HG03354 (cell line): ENCODE measurements at regions not wholly inside any gene's neighbourhood (a gene's known extent, or its start where the extent isn't known, plus 50 kb on each side); places are given as distances from the start of the nearest gene placed in this dataset.

Experiments
- ATAC-seq: cut with Tn5 transposase; IDR thresholded peaks from one replicate; pipeline ENCODE4 v1.9.1; 2021; ENCODE audit warnings: mild to moderate bottlenecking; ENCODE audit not compliant: unreplicated experiment, poor library complexity, severe bottlenecking

DNA sequence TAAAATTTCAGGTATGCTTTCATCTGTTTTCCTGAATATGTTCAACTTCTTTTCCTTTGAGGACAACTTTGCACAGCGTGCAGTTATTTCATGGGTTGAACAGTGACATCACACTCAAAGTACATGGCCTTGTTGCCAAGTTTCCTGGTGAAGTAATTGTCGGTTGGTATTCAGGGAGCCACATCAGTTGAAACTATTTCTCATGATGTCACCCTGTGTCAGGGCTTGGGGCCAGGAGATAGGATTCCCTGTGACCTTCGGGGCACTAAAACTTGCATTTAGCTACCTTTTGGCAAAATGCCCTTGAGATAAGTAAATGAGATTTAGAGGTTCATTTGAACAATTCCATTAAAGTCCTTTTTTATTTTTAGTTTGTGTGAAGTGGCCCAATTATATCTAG lies 383.9 kb downstream of the SH3GL2 start:
- ATAC-seq, result no peak

DNA sequence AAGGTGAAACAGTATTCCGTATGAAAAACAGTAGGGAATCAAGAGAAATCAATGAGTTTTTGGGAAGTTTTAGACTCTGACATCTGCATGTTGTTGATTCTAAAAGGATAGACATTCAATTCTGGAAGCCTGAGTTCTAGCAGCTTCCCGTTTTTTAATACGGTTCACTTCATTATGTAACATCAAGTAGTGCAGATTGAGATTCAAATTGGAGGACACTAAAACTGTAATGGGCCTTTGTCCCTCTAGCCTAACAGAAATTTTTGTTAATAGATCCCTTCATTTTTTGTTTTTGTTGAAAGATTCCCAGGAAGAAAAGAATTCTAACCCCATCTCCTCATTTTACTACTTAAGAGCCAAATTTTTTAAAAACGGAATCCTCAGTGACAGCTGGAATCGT lies 384.6 kb downstream of the SH3GL2 start:
- ATAC-seq, result no peak

DNA sequence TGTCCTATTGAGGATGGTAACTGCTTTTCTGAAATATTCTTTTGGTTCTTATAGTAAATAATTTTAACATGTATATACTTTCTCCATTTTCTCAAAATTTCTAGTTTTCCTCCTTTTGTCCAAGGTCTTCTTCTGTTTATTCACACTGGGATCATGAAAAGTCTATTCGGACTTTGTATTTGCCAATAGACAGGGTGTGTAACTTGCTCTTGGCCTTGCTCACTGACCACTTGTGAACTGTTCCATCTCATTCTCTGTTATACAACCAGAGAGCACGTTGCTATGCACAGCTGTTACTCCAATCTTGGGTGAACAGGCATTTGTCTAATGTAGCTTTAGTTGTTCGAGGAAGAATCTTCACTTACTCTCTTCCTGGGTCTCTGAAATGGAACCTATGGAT lies 388.9 kb downstream of the SH3GL2 start:
- ATAC-seq, result no peak

DNA sequence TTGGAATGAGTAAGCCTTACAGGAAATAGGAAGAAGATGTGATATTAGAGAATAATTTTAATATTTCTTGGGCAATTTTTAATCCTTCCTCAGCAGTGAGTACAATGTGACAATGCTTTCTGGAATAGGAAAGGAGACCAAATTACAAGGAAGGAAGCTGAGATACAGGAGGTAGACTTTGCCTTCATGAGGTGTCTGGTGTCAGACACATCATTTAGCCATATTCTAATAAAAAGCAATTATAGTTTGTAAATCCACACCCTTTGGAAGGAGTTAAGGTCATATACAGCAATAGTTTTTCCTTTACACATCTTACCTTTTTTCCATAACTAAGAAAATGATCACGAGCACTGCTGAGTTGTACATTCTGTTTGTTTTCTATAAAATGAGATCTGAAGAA lies 390.4 kb downstream of the SH3GL2 start:
- ATAC-seq, result no peak

DNA sequence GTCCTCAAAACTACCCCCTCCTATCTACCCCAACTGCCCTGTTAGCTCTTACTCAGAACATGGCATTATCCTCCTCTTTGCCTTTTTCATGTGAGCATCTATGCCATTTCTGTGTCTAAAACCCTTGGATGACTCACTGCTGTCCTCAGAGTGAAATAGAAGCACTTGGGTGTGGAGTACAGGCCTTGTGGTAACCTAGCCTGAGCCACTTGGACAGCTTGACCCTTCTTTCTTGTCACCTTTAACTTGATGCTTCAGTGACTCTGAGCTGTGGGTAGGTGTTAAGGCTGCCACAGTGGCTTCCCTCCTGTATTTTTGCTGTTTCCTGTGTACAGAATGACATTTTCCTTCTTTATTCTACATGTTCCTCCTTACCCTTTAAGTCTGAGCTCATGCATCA lies 391.4 kb downstream of the SH3GL2 start:
- ATAC-seq, result no peak

DNA sequence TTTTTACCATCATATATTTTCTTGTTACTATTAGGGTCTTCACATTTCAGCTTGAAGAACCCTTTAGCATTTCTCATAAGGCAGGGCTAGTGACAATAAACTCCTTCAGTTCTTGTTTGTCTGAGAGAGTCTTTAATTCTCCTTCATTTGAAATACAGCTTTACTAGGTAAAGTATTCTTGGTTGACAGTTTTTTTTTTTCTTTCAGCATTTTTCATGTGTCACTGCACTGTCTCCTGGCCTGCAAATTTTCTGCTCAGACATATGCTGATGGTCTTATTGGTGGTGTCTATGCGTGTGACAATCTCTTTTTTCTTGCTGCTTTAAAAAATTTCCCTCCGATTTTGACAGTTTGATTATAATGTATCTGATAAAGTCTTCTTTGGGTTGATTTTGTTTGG lies 399.9 kb downstream of the SH3GL2 start:
- ATAC-seq, result no peak

DNA sequence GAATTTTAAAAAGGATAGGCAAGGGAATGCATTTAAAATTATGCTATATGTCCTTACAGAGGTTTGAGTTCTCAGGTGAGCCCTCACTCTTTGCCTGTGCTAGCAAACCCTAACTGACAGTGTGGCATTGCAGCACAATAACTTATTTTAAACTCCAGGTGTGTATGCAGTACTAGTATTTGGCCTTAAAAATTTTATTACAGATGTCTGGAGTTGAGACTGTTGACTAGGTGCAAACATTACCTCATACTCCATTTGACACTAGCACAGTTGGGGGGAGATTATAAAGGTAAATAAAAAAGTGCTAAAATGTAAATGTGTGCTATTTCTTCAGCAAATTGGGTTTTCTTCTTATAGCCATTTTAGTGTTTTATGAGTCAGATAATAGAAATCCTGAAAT lies 407.7 kb downstream of the SH3GL2 start:
- ATAC-seq, result no peak

DNA sequence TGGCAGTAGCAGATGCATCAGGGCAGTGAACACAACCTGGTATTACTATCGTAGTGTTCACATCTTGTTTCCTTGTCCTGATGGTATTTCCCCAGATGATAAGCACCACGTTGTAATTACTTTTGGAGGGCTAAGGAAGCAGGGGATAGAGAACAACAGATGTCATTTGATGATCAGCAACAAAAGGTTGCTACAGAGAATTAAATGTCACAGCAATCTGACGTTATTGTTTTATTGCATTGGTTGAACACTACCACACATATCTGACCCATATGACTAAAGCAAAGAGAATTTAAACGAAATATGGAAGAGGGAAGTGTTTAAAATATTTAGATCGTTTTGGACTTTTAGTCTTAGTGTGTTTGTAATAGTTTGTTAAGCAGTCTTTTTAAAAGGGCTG lies 408.3 kb downstream of the SH3GL2 start:
- ATAC-seq, result no peak

DNA sequence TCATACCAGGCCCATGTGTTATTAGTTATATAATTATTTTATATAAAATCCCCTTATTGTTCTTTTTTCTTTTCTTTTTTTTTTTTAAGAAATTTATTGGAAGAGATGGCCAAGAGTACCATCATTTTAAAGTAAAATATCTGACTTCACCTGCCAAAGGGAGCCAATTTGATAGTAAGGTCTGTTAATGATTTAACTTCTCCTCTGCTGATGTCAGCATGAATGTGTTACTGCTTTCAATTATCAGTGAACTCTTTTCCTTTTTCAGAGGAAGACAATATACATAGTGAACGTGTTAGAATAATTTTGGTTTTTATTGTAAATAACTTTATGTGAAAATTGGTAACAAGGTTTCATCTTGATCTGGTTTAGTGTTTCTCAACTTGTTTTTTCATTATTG lies 409.6 kb downstream of the SH3GL2 start:
- no peak for ATAC-seq

DNA sequence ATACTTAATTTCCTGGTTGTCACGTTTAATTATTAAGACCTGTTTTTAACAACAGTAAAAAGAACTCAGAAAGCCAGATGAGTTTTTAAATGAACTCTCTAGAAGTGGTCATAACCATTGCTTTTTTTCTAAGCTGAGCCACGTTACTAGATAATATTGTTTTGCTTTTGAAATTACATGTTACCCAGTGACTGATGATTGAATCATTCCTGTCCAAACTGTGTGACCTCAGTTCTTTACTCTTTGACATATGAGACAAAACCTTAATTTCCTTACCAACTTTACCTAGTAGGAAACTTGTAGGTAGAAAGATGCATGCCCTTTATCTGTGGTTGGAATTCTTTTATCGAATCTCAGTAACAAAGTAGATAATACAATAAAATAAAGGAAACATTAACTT lies 411.7 kb downstream of the SH3GL2 start:
- no peak for ATAC-seq

DNA sequence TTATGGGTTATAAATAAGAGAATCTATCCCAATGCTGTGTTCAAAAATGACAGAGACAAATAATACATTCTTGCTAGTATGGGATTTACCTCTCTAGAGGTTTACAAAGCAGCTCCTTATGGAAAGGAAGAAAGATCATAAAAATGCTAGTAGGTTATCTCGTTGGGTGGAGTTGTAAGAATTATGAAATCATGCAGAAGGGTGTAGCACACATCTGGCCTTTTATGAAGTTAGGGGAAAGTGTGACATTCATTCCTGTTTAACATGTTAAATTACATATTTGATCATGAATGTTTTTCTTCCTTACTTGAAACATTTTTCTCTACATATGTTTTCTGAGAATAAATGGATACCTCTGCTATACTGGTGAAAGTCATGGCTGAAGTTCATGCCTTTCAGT lies 414.2 kb downstream of the SH3GL2 start:
- ATAC-seq, result no peak

DNA sequence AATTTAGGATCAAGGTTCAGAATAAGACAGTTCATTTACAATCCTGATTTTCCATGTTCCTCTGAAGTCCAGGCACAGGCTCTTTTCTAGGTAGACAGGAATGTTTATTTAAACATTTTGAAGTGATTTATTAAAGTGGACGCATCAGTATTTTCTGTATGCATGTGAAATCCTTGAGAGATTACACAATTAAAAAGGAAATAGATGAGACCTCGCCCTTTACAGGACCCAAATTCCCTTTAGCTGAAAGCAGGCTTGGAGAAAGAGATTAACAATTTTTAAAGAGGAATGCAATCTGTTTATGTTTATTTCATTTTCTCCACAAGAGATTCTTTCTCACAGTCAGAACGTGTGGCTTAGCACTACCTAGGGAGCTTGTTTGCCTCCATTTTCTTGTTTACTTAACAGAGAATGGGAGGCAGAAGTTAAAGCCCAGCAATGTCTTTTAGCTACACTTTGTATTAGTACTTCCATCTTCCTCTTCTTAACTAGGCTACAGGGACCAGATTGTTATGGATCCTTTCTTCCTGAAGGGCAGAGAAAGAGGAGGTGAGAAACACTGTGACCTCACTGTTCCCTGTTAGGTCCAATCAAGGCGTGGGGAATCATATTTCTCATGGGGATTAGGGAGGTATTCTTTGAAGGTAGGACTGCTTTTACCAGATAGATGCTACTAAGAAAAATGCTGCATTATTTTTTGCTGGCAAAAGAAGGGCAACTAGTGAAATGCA lies 416.0 kb downstream of the SH3GL2 start:
- ATAC-seq, result no peak

DNA sequence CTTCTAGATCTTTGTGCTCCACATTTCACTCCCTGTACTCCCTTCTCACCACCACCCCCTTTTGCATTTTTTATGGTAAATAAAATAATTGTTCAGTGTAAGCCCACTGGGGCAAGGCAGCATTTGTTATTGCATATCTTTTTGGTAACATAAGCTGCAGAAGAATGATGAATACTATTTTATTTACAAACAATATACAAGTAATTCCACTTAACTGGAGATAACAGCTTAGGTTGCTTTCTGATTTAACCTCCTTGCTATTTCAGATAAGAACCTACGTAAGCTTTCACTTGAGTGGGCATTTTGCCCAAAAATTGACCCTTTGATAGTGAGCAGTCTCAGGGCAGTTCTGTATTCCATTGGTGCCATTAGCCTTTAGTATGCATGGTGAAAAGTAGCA lies 417.9 kb downstream of the SH3GL2 start:
- ATAC-seq, result no peak

DNA sequence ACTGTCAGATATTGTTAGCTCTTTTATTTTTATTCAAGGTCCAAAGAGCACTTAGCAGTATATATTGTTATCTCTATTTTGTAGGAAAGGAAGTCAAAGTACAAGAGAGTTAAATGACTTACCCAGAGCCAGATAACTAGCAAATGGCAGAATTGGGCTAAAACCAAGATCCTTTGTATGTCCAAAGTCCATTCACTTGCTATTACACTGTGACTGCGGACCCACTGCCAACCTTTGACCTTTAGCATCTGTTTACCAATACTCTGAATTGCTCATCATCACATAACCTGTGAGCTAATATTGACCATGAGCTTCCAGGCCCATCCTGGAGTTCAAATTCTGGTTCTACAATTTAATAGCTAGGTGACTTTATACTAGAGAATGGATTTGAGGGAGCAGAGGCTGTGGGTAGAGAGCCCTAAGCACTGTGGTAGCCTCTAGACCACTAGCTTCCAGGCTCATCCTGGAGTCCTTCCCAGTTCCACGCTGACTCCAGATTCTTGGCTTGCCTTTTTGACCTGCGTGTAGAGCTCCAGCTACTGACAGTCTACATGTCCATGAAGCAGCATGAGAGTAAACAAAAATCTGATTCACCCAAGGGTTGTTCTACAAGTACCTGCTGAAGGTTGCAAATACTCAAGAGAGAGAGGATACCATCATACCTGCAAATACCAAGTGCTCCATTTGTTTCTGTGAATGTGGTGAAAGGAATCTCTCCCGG lies 424.0 kb downstream of the SH3GL2 start:
- ATAC-seq, result no peak

DNA sequence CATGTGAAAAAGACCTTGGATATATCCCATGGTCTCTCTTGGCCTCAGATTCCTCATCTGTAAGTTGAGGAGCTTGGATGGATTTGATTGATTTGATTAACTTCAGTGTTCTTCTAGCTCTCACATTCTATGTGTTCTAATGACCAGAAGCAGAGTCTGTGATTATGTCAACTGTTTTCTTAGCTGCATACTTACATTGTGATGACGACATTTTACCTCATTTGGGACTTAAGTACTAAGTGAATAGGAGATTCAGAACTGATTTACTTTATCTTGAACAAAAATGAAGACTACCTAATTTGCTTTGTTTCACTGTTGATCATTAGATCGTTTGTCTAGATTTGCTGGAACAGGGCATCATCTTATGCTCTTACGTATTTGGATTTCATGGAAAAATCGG lies 427.7 kb downstream of the SH3GL2 start:
- no peak for ATAC-seq

DNA sequence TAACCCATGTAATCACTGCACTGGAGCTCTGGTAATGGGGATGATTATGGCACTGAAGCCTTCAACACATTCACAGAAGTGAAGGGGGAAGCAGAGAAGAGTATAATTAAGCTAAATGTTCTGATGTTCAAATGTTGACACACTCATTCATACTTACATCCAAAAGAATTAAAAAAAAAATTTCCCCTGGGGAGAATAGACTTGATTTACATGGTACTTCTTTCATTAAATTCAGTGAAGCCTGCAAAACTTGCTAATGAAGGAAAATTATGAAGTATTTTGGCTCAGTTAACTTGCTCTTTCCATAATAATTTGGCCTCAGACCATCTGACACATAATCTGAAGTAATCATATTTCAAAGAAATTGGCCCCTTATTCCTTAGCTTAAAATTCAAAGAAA lies 428.8 kb downstream of the SH3GL2 start:
- ATAC-seq, result no peak

DNA sequence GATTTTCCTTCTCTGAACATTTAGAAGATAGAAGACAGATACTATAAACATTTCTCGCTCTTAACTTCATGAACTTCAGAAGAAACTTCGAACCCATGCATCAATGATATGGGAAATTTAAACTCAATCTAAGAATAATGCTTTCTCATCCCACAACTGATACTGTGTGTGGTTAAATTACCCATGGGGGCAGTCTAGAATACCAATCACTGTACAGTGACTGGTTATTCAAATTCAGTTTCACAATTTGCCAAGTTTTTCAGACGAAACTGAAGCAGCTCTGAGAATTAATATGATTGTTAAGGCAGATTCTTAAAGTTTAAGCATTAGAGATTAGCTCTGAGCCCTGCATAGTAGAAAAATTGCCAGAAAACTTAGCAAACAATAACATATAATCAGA lies 431.0 kb downstream of the SH3GL2 start:
- ATAC-seq, result no peak

DNA sequence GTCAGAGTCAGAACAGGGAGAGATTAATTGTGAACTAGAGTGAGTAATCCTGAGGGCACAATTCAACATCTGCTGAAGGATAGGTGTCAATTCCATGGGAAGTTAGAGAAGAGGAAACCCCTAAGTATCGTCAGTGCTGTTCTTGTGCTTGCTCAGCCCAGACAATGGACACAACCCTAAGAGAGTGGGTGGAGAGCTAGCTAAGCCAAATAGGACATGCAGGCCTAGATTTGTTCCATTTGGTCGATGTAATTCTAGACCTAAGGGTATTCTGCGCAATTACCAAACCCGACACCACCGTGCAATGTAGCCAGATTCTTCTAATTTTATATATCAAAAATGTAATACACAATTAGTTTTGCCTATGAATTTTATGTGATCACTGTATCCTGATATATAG lies 431.6 kb downstream of the SH3GL2 start:
- no peak for ATAC-seq

DNA sequence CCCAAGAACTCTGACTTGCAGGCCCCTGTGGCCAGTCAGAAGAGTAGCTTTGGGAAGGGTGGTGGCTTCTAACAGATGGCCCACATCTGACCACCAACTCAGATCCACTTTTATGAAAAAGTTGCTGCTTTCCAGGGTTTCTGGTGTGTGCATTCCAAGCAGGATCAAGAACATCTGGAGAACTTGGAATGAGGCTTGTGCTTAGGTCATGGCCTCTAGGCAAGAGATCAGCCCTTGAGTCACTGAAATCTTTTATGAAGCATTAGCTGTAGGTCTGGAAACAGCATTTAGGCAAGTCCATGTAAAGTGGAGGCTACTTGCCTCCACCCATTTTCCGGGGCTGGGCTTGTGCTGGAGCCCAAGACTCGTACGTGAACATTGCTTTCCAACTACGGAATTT lies 433.3 kb downstream of the SH3GL2 start:
- ATAC-seq, result no peak

DNA sequence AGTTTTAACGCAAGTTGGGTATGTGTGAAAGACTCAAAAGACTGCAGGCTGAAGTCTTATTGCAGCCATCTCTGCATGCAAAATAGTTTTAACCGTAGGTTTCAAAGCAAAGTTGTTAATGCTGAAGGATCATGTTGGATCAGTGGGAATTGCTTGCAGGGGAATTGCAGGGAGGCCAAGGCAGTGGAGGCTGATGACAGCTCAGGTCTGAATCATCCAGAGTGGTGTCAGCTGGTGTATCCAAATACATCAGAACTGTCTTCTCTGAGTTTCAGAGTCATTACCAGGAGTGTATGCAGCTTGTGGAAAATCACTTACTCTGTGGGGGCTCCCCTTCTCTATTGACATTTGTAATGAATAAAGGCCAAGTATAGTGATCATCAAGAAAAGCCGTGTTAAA lies 435.7 kb downstream of the SH3GL2 start:
- no peak for ATAC-seq

DNA sequence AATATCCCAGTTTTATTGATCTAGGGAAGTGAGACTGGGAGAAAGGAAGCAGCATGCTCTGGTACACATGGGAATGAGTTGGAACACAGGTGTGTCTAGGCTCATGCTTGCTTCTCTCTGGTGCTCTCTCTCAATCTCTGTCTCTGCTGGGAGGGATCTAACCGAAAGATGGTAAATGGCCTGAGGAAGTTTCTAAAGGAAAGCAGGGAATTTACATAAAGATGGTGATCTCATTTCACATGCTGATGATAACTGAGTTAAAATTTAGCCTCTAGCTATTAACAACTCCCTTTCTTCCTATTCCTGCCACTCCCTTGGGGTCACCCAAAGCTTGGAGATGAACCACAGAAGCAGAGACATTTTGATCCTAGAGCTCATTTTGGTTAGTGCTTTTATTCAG lies 436.2 kb downstream of the SH3GL2 start:
- ATAC-seq, result no peak

DNA sequence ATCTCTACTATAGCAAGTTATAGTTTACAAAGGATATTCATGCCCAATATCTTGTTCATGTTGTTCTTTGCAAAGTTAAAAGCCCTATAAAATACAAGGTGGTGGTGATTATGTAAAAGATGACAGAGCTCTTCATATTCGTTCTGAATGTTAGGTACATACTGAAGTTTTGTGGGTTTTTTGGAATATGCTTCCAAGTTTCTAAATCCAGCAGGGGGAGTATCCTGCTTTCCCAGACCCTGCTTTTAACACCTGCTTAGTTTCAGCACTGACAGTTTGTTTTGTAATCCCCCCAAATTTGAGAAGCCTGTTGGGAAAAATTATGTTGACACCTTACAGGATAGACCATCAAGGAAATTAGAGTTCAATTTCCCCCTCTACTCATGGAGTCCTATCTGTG lies 438.3 kb downstream of the SH3GL2 start:
- ATAC-seq, result no peak
